Lower lobe of right lung (tissue), 2 donors: ENCODE measurements at regions not wholly inside any gene's neighbourhood (a gene's known extent, or its start where the extent isn't known, plus 50 kb on each side); places are given as distances from the start of the nearest gene placed in this dataset.

Source experiments
- ATAC-seq, 2 donors: fragments of 200-7000 bp; cut with Tn5 transposase; one replicate each; pipeline ENCODE4 v1.9.1; 2020 to 2022; ENCODE audit warnings: mild to moderate bottlenecking in 2 of 2, moderate library complexity in 2 of 2
- DNase-seq: peaks from one replicate; pipeline ENCODE4 v3.0.0-alpha.2; 2020
- H3K27ac ChIP-seq: fragments of 200-600 bp; one replicate; pipeline ENCODE4 v1.8.0; 2022
- H3K27me3 ChIP-seq: fragments of 200-600 bp; one replicate; pipeline ENCODE4 v1.8.0; 2022; ENCODE audit warnings: low read depth
- H3K36me3 ChIP-seq: fragments of 200-600 bp; one replicate; pipeline ENCODE4 v1.8.0; 2022; ENCODE audit warnings: mild to moderate bottlenecking
- H3K4me1 ChIP-seq: fragments of 200-600 bp; one replicate; pipeline ENCODE4 v1.8.0; 2022
- H3K4me3 ChIP-seq: fragments of 200-600 bp; one replicate; pipeline ENCODE4 v1.8.0; 2022; ENCODE audit warnings: mild to moderate bottlenecking
- H3K9me3 ChIP-seq: fragments of 200-600 bp; one replicate; pipeline ENCODE4 v1.8.0; 2022
- intact Hi-C: fragments of 100-400 bp; cut with DNase I; formaldehyde crosslinking; loops from one replicate; pipeline ENCODE4 v1.11.0; 2022
- TF ChIP-seq, protein P1 (sequence below): fragments of 200-600 bp; IDR thresholded peaks from one replicate; pipeline ENCODE4 v1.8.0; 2022; ENCODE audit warnings: antibody characterized with exemption, mild to moderate bottlenecking
- donor health status: DM: no; HTN: yes; CAD: no; lungs with severe emphysema.

- ATAC-seq (no peak), DNase-seq (no peak)
- intact Hi-C loops, result no loop called here
- Histone ChIP-seq H3K27ac (no peak overlapping the region), H3K4me1 (no peaks in the 10 kb centered on the region), H3K4me3 (no peak overlapping the region), H3K9me3 (no peaks in the 10 kb centered on the region), H3K36me3 (no peaks in the 10 kb centered on the region), H3K27me3 (no peaks in the 10 kb centered on the region)
- TF ChIP-seq, protein P1, sequence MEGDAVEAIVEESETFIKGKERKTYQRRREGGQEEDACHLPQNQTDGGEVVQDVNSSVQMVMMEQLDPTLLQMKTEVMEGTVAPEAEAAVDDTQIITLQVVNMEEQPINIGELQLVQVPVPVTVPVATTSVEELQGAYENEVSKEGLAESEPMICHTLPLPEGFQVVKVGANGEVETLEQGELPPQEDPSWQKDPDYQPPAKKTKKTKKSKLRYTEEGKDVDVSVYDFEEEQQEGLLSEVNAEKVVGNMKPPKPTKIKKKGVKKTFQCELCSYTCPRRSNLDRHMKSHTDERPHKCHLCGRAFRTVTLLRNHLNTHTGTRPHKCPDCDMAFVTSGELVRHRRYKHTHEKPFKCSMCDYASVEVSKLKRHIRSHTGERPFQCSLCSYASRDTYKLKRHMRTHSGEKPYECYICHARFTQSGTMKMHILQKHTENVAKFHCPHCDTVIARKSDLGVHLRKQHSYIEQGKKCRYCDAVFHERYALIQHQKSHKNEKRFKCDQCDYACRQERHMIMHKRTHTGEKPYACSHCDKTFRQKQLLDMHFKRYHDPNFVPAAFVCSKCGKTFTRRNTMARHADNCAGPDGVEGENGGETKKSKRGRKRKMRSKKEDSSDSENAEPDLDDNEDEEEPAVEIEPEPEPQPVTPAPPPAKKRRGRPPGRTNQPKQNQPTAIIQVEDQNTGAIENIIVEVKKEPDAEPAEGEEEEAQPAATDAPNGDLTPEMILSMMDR, result no peak
Measured at GRCh38 chr2:56540467-56540866, 356.7 kb downstream of the CCDC85A start.

DNA sequence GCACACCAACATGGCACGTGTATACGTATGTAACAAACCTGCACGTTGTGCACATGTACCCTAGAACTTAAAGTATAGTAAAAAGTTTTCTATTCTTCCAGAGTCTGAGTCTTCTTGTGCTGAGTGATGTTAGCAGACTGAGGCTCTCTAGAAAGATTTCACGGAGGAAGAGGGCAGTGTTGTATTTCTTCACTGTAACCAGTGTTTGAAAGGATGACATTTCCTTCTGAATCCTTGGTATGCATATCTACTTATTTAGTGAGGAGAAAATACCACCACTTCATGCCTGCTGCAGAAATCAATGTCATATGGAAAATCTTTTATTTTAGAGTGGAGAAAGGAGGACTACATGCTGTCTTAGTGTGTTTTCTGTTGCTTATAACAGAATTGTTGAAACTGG, 357.1 kb downstream of the CCDC85A start:
- H3K36me3 ChIP-seq, result no peaks in the 10 kb centered on the region
- no peak for DNase-seq
- no peaks in the 10 kb centered on the region for H3K9me3 ChIP-seq
- no peak for ATAC-seq
- no peaks in the 10 kb centered on the region for H3K27me3 ChIP-seq
- no peaks in the 10 kb centered on the region for H3K4me1 ChIP-seq
- no peak overlapping the region for H3K27ac ChIP-seq
- TF ChIP-seq, protein P1, result no peak
- intact Hi-C loops, result no loop called here
- no peak overlapping the region for H3K4me3 ChIP-seq

- Histone ChIP-seq H3K9me3 (no peaks in the 10 kb centered on the region), H3K4me1 (no peaks in the 10 kb centered on the region), H3K27me3 (no peaks in the 10 kb centered on the region), H3K27ac (no peak overlapping the region), H3K36me3 (no peaks in the 10 kb centered on the region), H3K4me3 (no peak overlapping the region)
- DNase-seq (no peak), ATAC-seq (no peak)
- TF ChIP-seq, protein P1, result no peak
- intact Hi-C loops, result no loop called here
Measured at GRCh38 chr2:56542213-56542612, 358.4 kb downstream of the CCDC85A start.

GRCh38 chr2:56565143-56565542, 381.4 kb downstream of the CCDC85A start:
- Histone ChIP-seq H3K4me1 (no peaks in the 10 kb centered on the region), H3K4me3 (no peak overlapping the region), H3K27me3 (no peaks in the 10 kb centered on the region), H3K27ac (no peak overlapping the region), H3K36me3 (no peaks in the 10 kb centered on the region), H3K9me3 (no peaks in the 10 kb centered on the region)
- ATAC-seq, result no peak
- intact Hi-C loops, result no loop called here
- no peak for DNase-seq
- TF ChIP-seq, protein P1, result no peak

DNA sequence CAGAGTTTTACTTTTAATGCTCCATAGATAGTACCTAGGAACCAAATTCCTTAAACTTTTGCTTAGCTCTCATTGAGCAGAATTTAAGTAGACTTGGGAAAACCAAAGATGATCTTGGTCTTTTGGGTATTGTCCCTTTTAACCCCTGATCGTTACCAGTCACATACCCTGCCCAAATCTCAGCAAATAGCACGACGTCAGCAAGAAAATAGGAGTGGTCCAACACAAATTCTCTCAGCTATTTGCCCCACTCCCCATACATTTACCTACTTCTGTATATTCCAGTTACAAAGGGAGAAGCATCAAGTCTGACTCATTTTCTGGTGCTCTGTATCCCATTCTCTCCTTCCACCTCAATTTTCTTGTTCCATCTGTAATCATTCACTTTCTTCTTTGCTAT, 387.3 kb downstream of the CCDC85A start:
- TF ChIP-seq, protein P1, result no peak
- no peak overlapping the region for H3K4me3 ChIP-seq
- no peaks in the 10 kb centered on the region for H3K4me1 ChIP-seq
- DNase-seq (no peak), ATAC-seq (no peak)
- intact Hi-C loops, result no loop called here
- H3K27me3 ChIP-seq, result no peaks in the 10 kb centered on the region
- no peak overlapping the region for H3K27ac ChIP-seq
- no peaks in the 10 kb centered on the region for H3K9me3 ChIP-seq
- H3K36me3 ChIP-seq, result no peaks in the 10 kb centered on the region

DNA sequence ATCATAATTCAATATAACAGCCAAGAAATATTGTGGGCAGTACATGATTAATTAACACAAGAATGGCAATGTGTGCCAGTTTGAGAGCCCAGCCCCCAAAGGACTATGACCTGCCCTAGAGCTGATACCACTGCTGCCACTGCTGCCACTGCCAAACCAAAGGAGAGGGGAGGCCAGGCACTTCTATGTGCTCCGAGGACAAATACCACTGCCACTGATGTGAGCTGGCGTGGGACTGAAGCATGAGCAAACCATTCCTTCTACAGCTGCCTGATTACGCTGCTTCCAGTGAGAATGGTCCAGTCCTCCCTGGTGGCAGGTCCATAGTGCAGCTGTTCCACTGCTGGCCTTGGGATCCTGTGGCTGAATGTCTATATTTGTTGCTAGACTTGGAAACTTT, 392.2 kb downstream of the CCDC85A start:
- Histone ChIP-seq H3K36me3 (no peaks in the 10 kb centered on the region), H3K9me3 (no peaks in the 10 kb centered on the region)

More for the DNA sequence above, 392.2 kb downstream of the CCDC85A start:
- DNase-seq, result no peak
- Histone ChIP-seq H3K4me3 (no peak overlapping the region), H3K27ac (no peak overlapping the region), H3K27me3 (no peaks in the 10 kb centered on the region), H3K4me1 (no peaks in the 10 kb centered on the region)
- TF ChIP-seq, protein P1, result no peak
- ATAC-seq, result no peak
- intact Hi-C loops, result no loop called here
